GM12878 (cell line): ENCODE measurements at regions not wholly inside any gene's neighbourhood (a gene's known extent, or its start where the extent isn't known, plus 50 kb on each side); places are given as distances from the start of the nearest gene placed in this dataset.

Experiments used
- ATAC-seq: fragments of 200-7000 bp; cut with Tn5 transposase; 3 replicates; pipeline ENCODE4 v1.9.1; 2020; ENCODE audit warnings: mild to moderate bottlenecking, moderate library complexity
- BruUV-seq: library from RNA; stranded (reverse); fragments of 400-500 nt; replicated peaks from 2 replicates; lab custom pipeline; 2021; lab: Mats Ljungman, UMichigan
- CTCF ChIA-PET: fragments of 300-600 bp; sonication (Branson Sonifier 250); formaldehyde crosslinking; extraction: SDS; loops from one replicate; lab custom pipeline; 2021; ENCODE audit warnings: inconsistent platforms; lab: Yijun Ruan, JAX
- POLR2A ChIA-PET: fragments of 350-600 bp; formaldehyde crosslinking; extraction: SDS; loops from one replicate; lab custom pipeline; 2021; ENCODE audit warnings: inconsistent platforms; lab: Charles Lee
- RAD21 ChIA-PET: fragments of 300-600 bp; sonication (Branson Sonifier 250); formaldehyde crosslinking; loops from one replicate; lab custom pipeline; 2023; ENCODE audit warnings: antibody characterized with exemption; ENCODE audit not compliant: unreplicated experiment; lab: Charles Lee
- SMC1A ChIA-PET: fragments of 300-600 bp; sonication (Branson Sonifier 250); formaldehyde crosslinking; loops from one replicate; lab custom pipeline; 2023; ENCODE audit not compliant: unreplicated experiment, uncharacterized antibody; lab: Charles Lee
- DNase-seq: peaks from one replicate; pipeline ENCODE4 v3.0.0-alpha.2; 2011; ENCODE audit warnings: low read depth, low spot score
- FAIRE-seq: peaks from 3 replicates; lab custom pipeline; 2011; peaks lifted over from hg19 to GRCh38; lab: Jason Lieb, UNC
- H2AFZ ChIP-seq: 2 replicates; pipeline ENCODE4 v1.6.0; 2011; ENCODE audit warnings: low read depth, low read length, control low read depth; ENCODE audit not compliant: control insufficient read depth
- H3K27ac ChIP-seq: 2 replicates; pipeline ENCODE4 v1.5.1; 2011; ENCODE audit warnings: control low read depth; ENCODE audit not compliant: control insufficient read depth, insufficient read depth
- H3K27me3 ChIP-seq, 2 experiments: replicated peaks in 1 of 2; 2 replicates each; pipeline versions ENCODE4 v1.6.0 to v1.6.1; 2011; ENCODE audit warnings: low read length in 1 of 2; ENCODE audit not compliant: control insufficient read depth in 2 of 2, insufficient read depth in 2 of 2
- H3K36me3 ChIP-seq, 2 experiments: 2 replicates each; pipeline ENCODE4 v1.5.1; 2011; ENCODE audit warnings: low read length in 1 of 2; ENCODE audit not compliant: control insufficient read depth in 2 of 2, insufficient read depth in 2 of 2
- H3K4me1 ChIP-seq: 2 replicates; pipeline ENCODE4 v1.6.1; 2011; ENCODE audit warnings: mild to moderate bottlenecking, low read length, moderate library complexity, mixed read lengths; ENCODE audit not compliant: control insufficient read depth, insufficient read depth
- H3K4me2 ChIP-seq: 2 replicates; pipeline ENCODE4 v1.6.0; 2011; ENCODE audit warnings: control low read depth; ENCODE audit not compliant: control insufficient read depth, insufficient read depth
- H3K4me3 ChIP-seq: fragments of 200-600 bp; sonication (generic); 2 replicates; pipeline ENCODE4 v1.5.1; 2016
- H3K79me2 ChIP-seq: 2 replicates; pipeline ENCODE4 v1.6.0; 2011; ENCODE audit warnings: low read length; ENCODE audit not compliant: control insufficient read depth, insufficient read depth
- H3K9ac ChIP-seq: 2 replicates; pipeline ENCODE4 v1.8.0; 2011; ENCODE audit warnings: low read length, control low read depth, mixed read lengths; ENCODE audit not compliant: control insufficient read depth, insufficient read depth
- H3K9me3 ChIP-seq: replicated peaks from 3 replicates; pipeline ENCODE4 v1.5.1; 2011; ENCODE audit warnings: mild to moderate bottlenecking, low read length; ENCODE audit not compliant: control insufficient read depth, insufficient read depth
- H4K20me1 ChIP-seq: 2 replicates; pipeline ENCODE4 v1.6.0; 2011; ENCODE audit not compliant: control insufficient read depth, insufficient read depth
- ASH2L ChIP-seq: fragments of 300-600, 200-600 bp; sonication (generic); IDR thresholded peaks from 2 replicates; pipeline ENCODE4 v1.6.1; 2017; ENCODE audit warnings: low read depth, mild to moderate bottlenecking, borderline replicate concordance
- CREM ChIP-seq: IDR thresholded peaks from 2 replicates; pipeline ENCODE4 v1.6.1; 2014; ENCODE audit warnings: antibody characterized with exemption, low read depth
- CTCF ChIP-seq, 3 experiments: IDR thresholded peaks in 2 of 3; conservative IDR thresholded peaks in 1 of 3; 2 replicates each; pipeline ENCODE4 v1.5.1; 2011; ENCODE audit warnings: low read depth in 3 of 3, low read length in 3 of 3, mild to moderate bottlenecking in 3 of 3, control low read depth in 2 of 3, moderate library complexity in 2 of 3, inconsistent platforms in 1 of 3, mixed read lengths in 1 of 3; ENCODE audit not compliant: control insufficient read depth in 2 of 3, insufficient read depth in 1 of 3; ENCODE audit errors: extremely low read depth in 1 of 3
- EED ChIP-seq: sonication (generic); IDR thresholded peaks from 2 replicates; pipeline ENCODE4 v1.6.1; 2016; ENCODE audit warnings: antibody characterized with exemption, low read depth
- FOS ChIP-seq: IDR thresholded peaks from 3 replicates; pipeline ENCODE4 v1.6.1; 2011; ENCODE audit warnings: borderline replicate concordance; ENCODE audit not compliant: insufficient read length; ENCODE audit errors: extremely low read depth
- GATAD2B ChIP-seq: fragments of 450-650 bp; conservative IDR thresholded peaks from 2 replicates; pipeline ENCODE4 v1.6.1; 2017; ENCODE audit warnings: low read depth, mild to moderate bottlenecking, moderate library complexity
- JUNB ChIP-seq: IDR thresholded peaks from 2 replicates; pipeline ENCODE4 v1.6.1; 2016; ENCODE audit warnings: antibody characterized with exemption, mild to moderate bottlenecking
- RUNX3 ChIP-seq: IDR thresholded peaks from 2 replicates; pipeline ENCODE4 v1.6.1; 2012; ENCODE audit warnings: low read length, inconsistent platforms
- WGBS: methylation state at CpG from one replicate; pipeline ENCODE4 v1.1.6; 2016; ENCODE audit warnings: low lambda C conversion rate; ENCODE audit not compliant: insufficient replicate concordance, insufficient coverage; ENCODE audit errors: missing lambda C conversion rate; 5-methylcytosine and 5-hydroxymethylcytosine counted together
- in situ Hi-C: fragments of 300-500 bp; cut with MboI; formaldehyde crosslinking; loops from 9 replicates; pipeline ENCODE4 v1.14.3; 2018; ENCODE audit warnings: mixed read lengths
- intact Hi-C: fragments of 100-400 bp; cut with micrococcal nuclease; formaldehyde crosslinking; loops from one replicate; pipeline ENCODE4 v1.14.2; 2022; ENCODE audit not compliant: unreplicated experiment

- in situ Hi-C loops (no loop called here), intact Hi-C loops (no loop called here)
- FAIRE-seq, result no peak
- Histone ChIP-seq H4K20me1 (no peaks in the 10 kb centered on the region), H3K4me1 (no peaks in the 10 kb centered on the region), H3K36me3 (no peaks in the 10 kb centered on the region), H2AFZ (no peak overlapping the region), H3K27ac (no peak overlapping the region), H3K79me2 (no peaks in the 10 kb centered on the region), H3K4me3 (no peak overlapping the region), H3K9ac (no peak overlapping the region), H3K27me3 (no peaks in the 10 kb centered on the region), H3K4me2 (no peak overlapping the region), H3K9me3 (no peaks in the 10 kb centered on the region)
- CTCF ChIA-PET, result no interaction called here
- no TSS peak for BruUV-seq
- DNase-seq, result no peak
- POLR2A ChIA-PET, result no interaction called here
- RAD21 ChIA-PET, result interaction anchor here (1.0 to 2.1 kb wide), 2 partner anchors 33 to 41 kb away, joined by 3 to 6 read pairs; no protein-coding TSS in a partner anchor
- TF ChIP-seq FOS (no peak), RUNX3 (peak; percentile 69; the same call in 1 of the 2 replicates)
- SMC1A ChIA-PET, result interaction anchor here (1.6 to 2.3 kb wide), 2 partner anchors 8 to 10 kb away, joined by 3 to 12 read pairs; no protein-coding TSS in a partner anchor
- peak; percentile 52 for ATAC-seq
- 0% methylated on average over 3 of the region's 3 CpGs for WGBS
Observed at GRCh38 chr2:226336283-226336682, 463.3 kb downstream of the IRS1 start.

GRCh38 chr2:226334981-226335720 is 464.5 kb downstream of the IRS1 start:
- CTCF ChIA-PET, result interaction anchor here (1.1 to 1.7 kb wide), 3 partner anchors 9 to 447 kb away, joined by 4 to 7 read pairs (median 5); no protein-coding TSS in a partner anchor
- no peaks in the 10 kb centered on the region for H3K36me3 ChIP-seq
- intact Hi-C loops, result no loop called here
- H3K4me1 ChIP-seq, result no peaks in the 10 kb centered on the region
- no peak overlapping the region for H3K4me3 ChIP-seq
- RAD21 ChIA-PET, result interaction anchor here (0.6 to 2.1 kb wide), 6 partner anchors 26 to 119 kb away, joined by 3 to 8 read pairs (median 4); no protein-coding TSS in a partner anchor
- no peaks in the 10 kb centered on the region for H3K9me3 ChIP-seq
- no peaks in the 10 kb centered on the region for H4K20me1 ChIP-seq
- DNase-seq, result no peak
- BruUV-seq, result no TSS peak
- no peaks in the 10 kb centered on the region for H3K27me3 ChIP-seq
- no peak overlapping the region for H2AFZ ChIP-seq
- WGBS, result 24% methylated on average over 8 of the region's 8 CpGs
- POLR2A ChIA-PET, result no interaction called here
- H3K9ac ChIP-seq, result no peak overlapping the region
- in situ Hi-C loops, result no loop called here
- SMC1A ChIA-PET, result interaction anchor here (0.7 to 2.3 kb wide), 10 partner anchors 10 to 143 kb away, joined by 3 to 12 read pairs (median 4); no protein-coding TSS in a partner anchor
- ATAC-seq, result peak; percentile 66
- TF ChIP-seq JUNB, result peak; percentile 25; the same call in 1 of the 2 replicates
- 0 out of 2 replicates have a peak, but pooled peaks have one; percentile 63 for TF ChIP-seq EED
- no peak for TF ChIP-seq CTCF (IDR thresholded peaks at IDR 0.05 in 2 of 3, conservative IDR thresholded peaks at IDR 0.05 in 1 of 3; ENCODE audit: control insufficient read depth in 2 of 3, extremely low read depth in 1 of 3, insufficient read depth in 1 of 3, low read depth in 3 of 3, low read length in 3 of 3)
- no peak for TF ChIP-seq GATAD2B
- no peak for TF ChIP-seq ASH2L
- 0 out of 2 replicates have a peak, but pooled peaks have one; percentile 29 for TF ChIP-seq CREM
- H3K27ac ChIP-seq, result no peak overlapping the region
- no peak for FAIRE-seq
- no peaks in the 10 kb centered on the region for H3K79me2 ChIP-seq
- no peak overlapping the region for H3K4me2 ChIP-seq
